ENCODE measurements at regions not wholly inside any gene's neighbourhood (a gene's known extent, or its start where the extent isn't known, plus 50 kb on each side); places are given as distances from the start of the nearest gene placed in this dataset.

DNA sequence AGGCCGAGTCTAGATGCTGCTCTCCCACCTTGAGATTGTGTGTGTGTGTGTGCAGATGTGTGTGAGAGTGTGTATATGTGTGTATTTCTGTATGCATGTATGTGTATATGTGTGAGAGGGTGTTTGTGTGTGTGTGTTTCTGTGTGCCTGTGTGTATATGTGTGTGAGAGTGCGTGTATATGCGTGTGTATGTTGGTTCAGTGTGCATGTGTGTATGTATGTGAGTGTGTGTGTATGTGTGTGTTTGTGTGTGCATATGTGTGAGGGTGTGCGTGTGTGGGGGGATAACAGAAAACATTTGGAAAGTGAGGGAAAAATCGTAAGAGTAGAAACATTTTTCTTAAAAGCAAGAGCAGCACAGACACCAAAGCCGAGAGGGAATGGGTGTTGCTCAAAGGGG is 309.1 kb downstream of the NDUFA10 start:
- intact Hi-C loops (cut with micrococcal nuclease) = no loop called here
- FAIRE-seq (no peak), ATAC-seq (no peak), DNase-seq (ENCODE audit: extremely low read depth in 1 of 4, low spot score in 3 of 4) (no peak)
- Histone ChIP-seq H3K9me3 (replicated peaks; ENCODE audit: control insufficient read depth, insufficient read depth, low read depth, low read length) (no peaks in the 10 kb centered on the region), H4K20me1 (replicated peaks; ENCODE audit: control insufficient read depth, insufficient read depth, low read length) (0 out of 2 replicates have a peak, but pooled peaks cover 4% of the 10 kb centered on the region), H3K36me3 (ENCODE audit: control insufficient read depth, insufficient read depth, low read length) (no peaks in the 10 kb centered on the region), H3K9me1 (ENCODE audit: control insufficient read depth, insufficient read depth, low read length) (no peaks in the 10 kb centered on the region), H3K27ac (ENCODE audit: extremely low read depth, low read depth, low read length) (no peak overlapping the region), H3K4me3 (no peak overlapping the region), H3K79me2 (ENCODE audit: control insufficient read depth, insufficient read depth, low read length) (no peaks in the 10 kb centered on the region), H3K27me3 (ENCODE audit: control insufficient read depth in 2 of 2, insufficient read depth in 2 of 2, low read length in 2 of 2) (peaks cover 2 to 36% of the 10 kb centered on the region in 2 experiments; a peak in 3 of 5 replicates), H2AFZ (ENCODE audit: low read depth, low read length) (no peak overlapping the region), H3K4me1 (replicated peaks in 1 of 2; ENCODE audit: control insufficient read depth in 2 of 2, insufficient read depth in 2 of 2, low read length in 2 of 2) (no peaks in the 10 kb centered on the region), H3K4me2 (ENCODE audit: insufficient read depth, low read length) (no peak overlapping the region), H3K9ac (ENCODE audit: insufficient read depth in 1 of 2, low read depth in 2 of 2, low read length in 2 of 2) (no peak overlapping the region)
- CTCF ChIA-PET (ENCODE audit: low intra/inter-chr PET ratio) = no interaction called here
- POLR2A ChIA-PET = no interaction called here
- TF ChIP-seq RBBP5 (IDR thresholded peaks at IDR 0.05; ENCODE audit: borderline replicate concordance, insufficient read depth, low read length, poor library complexity, severe bottlenecking) (no peak), ZNF584 (CRISPR knock-in tag; IDR thresholded peaks at IDR 0.05; ENCODE audit: low read depth) (no peak), TBL1XR1 (IDR thresholded peaks at IDR 0.05; ENCODE audit: low read length in 2 of 2) (no peak), MYNN (IDR thresholded peaks at IDR 0.05) (no peak), MYNN (CRISPR knock-in tag; IDR thresholded peaks at IDR 0.05) (no peak), CSDE1 (IDR thresholded peaks at IDR 0.05) (no peak), ZNF23 (CRISPR knock-in tag; IDR thresholded peaks at IDR 0.05) (no peak)
- TF ChIP-seq, protein P1, sequence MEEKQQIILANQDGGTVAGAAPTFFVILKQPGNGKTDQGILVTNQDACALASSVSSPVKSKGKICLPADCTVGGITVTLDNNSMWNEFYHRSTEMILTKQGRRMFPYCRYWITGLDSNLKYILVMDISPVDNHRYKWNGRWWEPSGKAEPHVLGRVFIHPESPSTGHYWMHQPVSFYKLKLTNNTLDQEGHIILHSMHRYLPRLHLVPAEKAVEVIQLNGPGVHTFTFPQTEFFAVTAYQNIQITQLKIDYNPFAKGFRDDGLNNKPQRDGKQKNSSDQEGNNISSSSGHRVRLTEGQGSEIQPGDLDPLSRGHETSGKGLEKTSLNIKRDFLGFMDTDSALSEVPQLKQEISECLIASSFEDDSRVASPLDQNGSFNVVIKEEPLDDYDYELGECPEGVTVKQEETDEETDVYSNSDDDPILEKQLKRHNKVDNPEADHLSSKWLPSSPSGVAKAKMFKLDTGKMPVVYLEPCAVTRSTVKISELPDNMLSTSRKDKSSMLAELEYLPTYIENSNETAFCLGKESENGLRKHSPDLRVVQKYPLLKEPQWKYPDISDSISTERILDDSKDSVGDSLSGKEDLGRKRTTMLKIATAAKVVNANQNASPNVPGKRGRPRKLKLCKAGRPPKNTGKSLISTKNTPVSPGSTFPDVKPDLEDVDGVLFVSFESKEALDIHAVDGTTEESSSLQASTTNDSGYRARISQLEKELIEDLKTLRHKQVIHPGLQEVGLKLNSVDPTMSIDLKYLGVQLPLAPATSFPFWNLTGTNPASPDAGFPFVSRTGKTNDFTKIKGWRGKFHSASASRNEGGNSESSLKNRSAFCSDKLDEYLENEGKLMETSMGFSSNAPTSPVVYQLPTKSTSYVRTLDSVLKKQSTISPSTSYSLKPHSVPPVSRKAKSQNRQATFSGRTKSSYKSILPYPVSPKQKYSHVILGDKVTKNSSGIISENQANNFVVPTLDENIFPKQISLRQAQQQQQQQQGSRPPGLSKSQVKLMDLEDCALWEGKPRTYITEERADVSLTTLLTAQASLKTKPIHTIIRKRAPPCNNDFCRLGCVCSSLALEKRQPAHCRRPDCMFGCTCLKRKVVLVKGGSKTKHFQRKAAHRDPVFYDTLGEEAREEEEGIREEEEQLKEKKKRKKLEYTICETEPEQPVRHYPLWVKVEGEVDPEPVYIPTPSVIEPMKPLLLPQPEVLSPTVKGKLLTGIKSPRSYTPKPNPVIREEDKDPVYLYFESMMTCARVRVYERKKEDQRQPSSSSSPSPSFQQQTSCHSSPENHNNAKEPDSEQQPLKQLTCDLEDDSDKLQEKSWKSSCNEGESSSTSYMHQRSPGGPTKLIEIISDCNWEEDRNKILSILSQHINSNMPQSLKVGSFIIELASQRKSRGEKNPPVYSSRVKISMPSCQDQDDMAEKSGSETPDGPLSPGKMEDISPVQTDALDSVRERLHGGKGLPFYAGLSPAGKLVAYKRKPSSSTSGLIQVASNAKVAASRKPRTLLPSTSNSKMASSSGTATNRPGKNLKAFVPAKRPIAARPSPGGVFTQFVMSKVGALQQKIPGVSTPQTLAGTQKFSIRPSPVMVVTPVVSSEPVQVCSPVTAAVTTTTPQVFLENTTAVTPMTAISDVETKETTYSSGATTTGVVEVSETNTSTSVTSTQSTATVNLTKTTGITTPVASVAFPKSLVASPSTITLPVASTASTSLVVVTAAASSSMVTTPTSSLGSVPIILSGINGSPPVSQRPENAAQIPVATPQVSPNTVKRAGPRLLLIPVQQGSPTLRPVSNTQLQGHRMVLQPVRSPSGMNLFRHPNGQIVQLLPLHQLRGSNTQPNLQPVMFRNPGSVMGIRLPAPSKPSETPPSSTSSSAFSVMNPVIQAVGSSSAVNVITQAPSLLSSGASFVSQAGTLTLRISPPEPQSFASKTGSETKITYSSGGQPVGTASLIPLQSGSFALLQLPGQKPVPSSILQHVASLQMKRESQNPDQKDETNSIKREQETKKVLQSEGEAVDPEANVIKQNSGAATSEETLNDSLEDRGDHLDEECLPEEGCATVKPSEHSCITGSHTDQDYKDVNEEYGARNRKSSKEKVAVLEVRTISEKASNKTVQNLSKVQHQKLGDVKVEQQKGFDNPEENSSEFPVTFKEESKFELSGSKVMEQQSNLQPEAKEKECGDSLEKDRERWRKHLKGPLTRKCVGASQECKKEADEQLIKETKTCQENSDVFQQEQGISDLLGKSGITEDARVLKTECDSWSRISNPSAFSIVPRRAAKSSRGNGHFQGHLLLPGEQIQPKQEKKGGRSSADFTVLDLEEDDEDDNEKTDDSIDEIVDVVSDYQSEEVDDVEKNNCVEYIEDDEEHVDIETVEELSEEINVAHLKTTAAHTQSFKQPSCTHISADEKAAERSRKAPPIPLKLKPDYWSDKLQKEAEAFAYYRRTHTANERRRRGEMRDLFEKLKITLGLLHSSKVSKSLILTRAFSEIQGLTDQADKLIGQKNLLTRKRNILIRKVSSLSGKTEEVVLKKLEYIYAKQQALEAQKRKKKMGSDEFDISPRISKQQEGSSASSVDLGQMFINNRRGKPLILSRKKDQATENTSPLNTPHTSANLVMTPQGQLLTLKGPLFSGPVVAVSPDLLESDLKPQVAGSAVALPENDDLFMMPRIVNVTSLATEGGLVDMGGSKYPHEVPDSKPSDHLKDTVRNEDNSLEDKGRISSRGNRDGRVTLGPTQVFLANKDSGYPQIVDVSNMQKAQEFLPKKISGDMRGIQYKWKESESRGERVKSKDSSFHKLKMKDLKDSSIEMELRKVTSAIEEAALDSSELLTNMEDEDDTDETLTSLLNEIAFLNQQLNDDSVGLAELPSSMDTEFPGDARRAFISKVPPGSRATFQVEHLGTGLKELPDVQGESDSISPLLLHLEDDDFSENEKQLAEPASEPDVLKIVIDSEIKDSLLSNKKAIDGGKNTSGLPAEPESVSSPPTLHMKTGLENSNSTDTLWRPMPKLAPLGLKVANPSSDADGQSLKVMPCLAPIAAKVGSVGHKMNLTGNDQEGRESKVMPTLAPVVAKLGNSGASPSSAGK (IDR thresholded peaks at IDR 0.05) = no peak
- in situ Hi-C loops (cut with MboI) = no loop called here
- BruUV-seq (replicated peaks) = no TSS peak
- WGBS (ENCODE audit: insufficient coverage, low coverage, missing lambda C conversion rate) = 0% methylated on average over 5 of the region's 6 CpGs
